ENCODE measurements at regions not wholly inside any gene's neighbourhood (a gene's known extent, or its start where the extent isn't known, plus 50 kb on each side); places are given as distances from the start of the nearest gene placed in this dataset.

- no peaks in the 10 kb centered on the region for H3K27me3 Mint-ChIP-seq (ENCODE audit: low read depth, unreplicated experiment)
Measured at GRCh38 chr2:6218926-6219325, 526.7 kb downstream of the SOX11 start.

GRCh38 chr2:6219906-6220305 lies 527.7 kb downstream of the SOX11 start:
- FAIRE-seq (no peak), DNase-seq (ENCODE audit: low read depth) (no peak)
- Histone ChIP-seq H3K4me1 (ENCODE audit: insufficient read depth, low read length) (no peaks in the 10 kb centered on the region), H3K4me2 (ENCODE audit: low read length) (no peak overlapping the region), H3K27me3 (ENCODE audit: insufficient read depth, low read length) (no peaks in the 10 kb centered on the region), H4K20me1 (ENCODE audit: insufficient read depth, low read length) (no peaks in the 10 kb centered on the region), H2AFZ (ENCODE audit: low read depth, low read length) (no peak overlapping the region), H3K79me2 (ENCODE audit: insufficient read depth, low read length) (no peaks in the 10 kb centered on the region), H3K27ac (ENCODE audit: low read depth, low read length) (no peak overlapping the region), H3K9ac (ENCODE audit: low read length) (no peak overlapping the region), H3K36me3 (ENCODE audit: insufficient read depth, low read length) (no peaks in the 10 kb centered on the region), H3K4me3 (ENCODE audit: insufficient read depth, low read depth, low read length) (no peak overlapping the region), H3K9me3 (ENCODE audit: insufficient read depth, low read depth, low read length) (no peaks in the 10 kb centered on the region)
- H3K27ac Mint-ChIP-seq (ENCODE audit: unreplicated experiment), result no peak overlapping the region
- peaks cover 7% of the 10 kb centered on the region for H3K9me3 Mint-ChIP-seq (ENCODE audit: unreplicated experiment)
- H3K4me3 Mint-ChIP-seq (ENCODE audit: unreplicated experiment), result no peak overlapping the region
- H3K36me3 Mint-ChIP-seq (ENCODE audit: low read depth, unreplicated experiment), result no peaks in the 10 kb centered on the region
- no peaks in the 10 kb centered on the region for H3K27me3 Mint-ChIP-seq (ENCODE audit: low read depth, unreplicated experiment)
- no peaks in the 10 kb centered on the region for H3K4me1 Mint-ChIP-seq (ENCODE audit: low read depth, unreplicated experiment)
- no peak for TF ChIP-seq CTCF (IDR thresholded peaks at IDR 0.05; ENCODE audit: insufficient read depth, low read depth, low read length)
- TF ChIP-seq EZH2 (IDR thresholded peaks at IDR 0.05; ENCODE audit: insufficient read depth, low read length), result no peak

More at GRCh38 chr2:6218926-6219325, 526.7 kb downstream of the SOX11 start:
- no peak overlapping the region for H3K9ac ChIP-seq (ENCODE audit: low read length)
- H3K4me3 ChIP-seq (ENCODE audit: insufficient read depth, low read depth, low read length), result no peak overlapping the region
- DNase-seq (ENCODE audit: low read depth), result no peak
- Mint-ChIP-seq H3K27ac (ENCODE audit: unreplicated experiment) (no peak overlapping the region), H3K36me3 (ENCODE audit: low read depth, unreplicated experiment) (no peaks in the 10 kb centered on the region), H3K9me3 (ENCODE audit: unreplicated experiment) (peaks cover 7% of the 10 kb centered on the region), H3K4me3 (ENCODE audit: unreplicated experiment) (no peak overlapping the region), H3K4me1 (ENCODE audit: low read depth, unreplicated experiment) (no peaks in the 10 kb centered on the region)
- no peak for FAIRE-seq
- H4K20me1 ChIP-seq (ENCODE audit: insufficient read depth, low read length), result no peaks in the 10 kb centered on the region
- no peaks in the 10 kb centered on the region for H3K4me1 ChIP-seq (ENCODE audit: insufficient read depth, low read length)
- H3K36me3 ChIP-seq (ENCODE audit: insufficient read depth, low read length), result no peaks in the 10 kb centered on the region
- H2AFZ ChIP-seq (ENCODE audit: low read depth, low read length), result no peak overlapping the region
- TF ChIP-seq EZH2 (IDR thresholded peaks at IDR 0.05; ENCODE audit: insufficient read depth, low read length), result no peak
- TF ChIP-seq CTCF (IDR thresholded peaks at IDR 0.05; ENCODE audit: insufficient read depth, low read depth, low read length), result no peak
- no peaks in the 10 kb centered on the region for H3K79me2 ChIP-seq (ENCODE audit: insufficient read depth, low read length)
- no peak overlapping the region for H3K4me2 ChIP-seq (ENCODE audit: low read length)
- no peaks in the 10 kb centered on the region for H3K9me3 ChIP-seq (ENCODE audit: insufficient read depth, low read depth, low read length)
- no peak overlapping the region for H3K27ac ChIP-seq (ENCODE audit: low read depth, low read length)
- H3K27me3 ChIP-seq (ENCODE audit: insufficient read depth, low read length), result no peaks in the 10 kb centered on the region

GRCh38 chr2:6222296-6222695 lies 530.1 kb downstream of the SOX11 start:
- Histone ChIP-seq H3K9me3 (ENCODE audit: insufficient read depth, low read depth, low read length) (no peaks in the 10 kb centered on the region), H3K27me3 (ENCODE audit: insufficient read depth, low read length) (no peaks in the 10 kb centered on the region), H3K4me3 (ENCODE audit: insufficient read depth, low read depth, low read length) (no peak overlapping the region), H3K36me3 (ENCODE audit: insufficient read depth, low read length) (no peaks in the 10 kb centered on the region), H3K9ac (ENCODE audit: low read length) (no peak overlapping the region), H3K4me2 (ENCODE audit: low read length) (no peak overlapping the region), H3K79me2 (ENCODE audit: insufficient read depth, low read length) (no peaks in the 10 kb centered on the region), H4K20me1 (ENCODE audit: insufficient read depth, low read length) (no peaks in the 10 kb centered on the region), H3K4me1 (ENCODE audit: insufficient read depth, low read length) (no peaks in the 10 kb centered on the region), H3K27ac (ENCODE audit: low read depth, low read length) (no peak overlapping the region), H2AFZ (ENCODE audit: low read depth, low read length) (no peak overlapping the region)
- Mint-ChIP-seq H3K9me3 (ENCODE audit: unreplicated experiment) (peaks cover 8% of the 10 kb centered on the region), H3K4me3 (ENCODE audit: unreplicated experiment) (no peak overlapping the region), H3K27ac (ENCODE audit: unreplicated experiment) (no peak overlapping the region), H3K4me1 (ENCODE audit: low read depth, unreplicated experiment) (no peaks in the 10 kb centered on the region), H3K27me3 (ENCODE audit: low read depth, unreplicated experiment) (no peaks in the 10 kb centered on the region), H3K36me3 (ENCODE audit: low read depth, unreplicated experiment) (no peaks in the 10 kb centered on the region)
- no peak for TF ChIP-seq CTCF (IDR thresholded peaks at IDR 0.05; ENCODE audit: insufficient read depth, low read depth, low read length)
- FAIRE-seq (no peak), DNase-seq (ENCODE audit: low read depth) (no peak)
